Stimulated activated CD4-positive, alpha-beta T cell treated with anti-CD3 and anti-CD28 coated beads, Interleukin-4, amount 100 ng/mL, for 1 hour (primary cell): ENCODE measurements at regions not wholly inside any gene's neighbourhood (a gene's known extent, or its start where the extent isn't known, plus 50 kb on each side); places are given as distances from the start of the nearest gene placed in this dataset.

Experiments
- DNase-seq: peaks from one replicate; pipeline ENCODE4 v3.0.0-alpha.2; 2020

DNA sequence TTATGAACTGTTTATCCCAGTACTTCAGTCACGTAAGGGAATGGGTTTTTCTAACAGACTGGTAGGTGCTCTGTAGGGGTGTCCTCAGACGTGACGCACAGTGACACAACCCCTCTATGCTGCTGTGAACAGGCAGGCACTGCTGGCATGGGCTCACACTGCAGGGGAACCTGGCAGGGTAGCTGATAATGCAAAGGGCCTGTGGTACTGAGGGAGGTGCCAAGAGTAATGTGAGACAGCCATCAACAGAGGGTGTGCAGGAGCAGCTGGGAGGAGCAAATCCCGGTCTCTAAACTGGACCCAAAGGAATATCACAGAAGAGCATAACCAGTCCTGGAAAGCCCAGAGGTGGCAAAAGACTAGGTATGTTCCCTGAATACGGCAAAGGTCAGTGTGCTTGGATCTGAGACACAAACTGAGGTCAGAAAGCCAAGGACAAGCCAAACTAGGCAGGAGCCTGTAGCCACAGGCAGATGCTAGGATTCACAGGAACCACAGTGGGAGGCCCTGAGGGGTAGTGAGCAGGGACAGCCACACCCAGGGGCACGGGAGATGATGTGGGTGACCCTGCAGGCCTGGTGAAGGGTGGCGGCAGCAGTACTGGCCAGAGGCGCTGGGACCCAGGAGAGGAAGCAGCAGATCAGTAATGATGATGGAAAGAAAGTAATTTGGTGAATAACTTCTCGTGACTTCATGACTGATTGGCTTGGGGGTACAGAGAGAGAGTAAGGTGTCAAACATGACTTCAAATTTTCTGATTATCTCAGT, 248.1 kb upstream of the CHRNA7 start:
- DNase-seq, result no peak

DNA sequence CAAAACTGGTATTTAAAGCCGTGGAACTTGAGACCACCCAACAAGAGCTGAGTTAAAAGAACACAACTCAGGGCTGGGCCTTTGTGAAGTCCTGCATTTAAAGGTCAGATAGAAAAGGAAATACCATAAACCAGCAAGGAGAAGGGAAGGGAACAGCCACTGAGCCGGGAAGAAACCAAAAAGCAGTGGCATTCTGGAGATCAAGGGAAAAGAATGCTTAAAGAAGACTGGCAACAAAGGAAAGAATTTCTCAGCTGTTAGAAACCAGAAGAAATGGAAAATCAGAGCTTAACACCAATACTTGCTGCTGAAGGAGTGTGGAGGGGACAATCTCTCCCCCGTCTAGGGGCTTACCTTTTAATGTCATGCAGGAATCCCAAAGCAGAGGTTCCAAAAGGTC, 247.4 kb upstream of the CHRNA7 start:
- DNase-seq, result no peak

DNA sequence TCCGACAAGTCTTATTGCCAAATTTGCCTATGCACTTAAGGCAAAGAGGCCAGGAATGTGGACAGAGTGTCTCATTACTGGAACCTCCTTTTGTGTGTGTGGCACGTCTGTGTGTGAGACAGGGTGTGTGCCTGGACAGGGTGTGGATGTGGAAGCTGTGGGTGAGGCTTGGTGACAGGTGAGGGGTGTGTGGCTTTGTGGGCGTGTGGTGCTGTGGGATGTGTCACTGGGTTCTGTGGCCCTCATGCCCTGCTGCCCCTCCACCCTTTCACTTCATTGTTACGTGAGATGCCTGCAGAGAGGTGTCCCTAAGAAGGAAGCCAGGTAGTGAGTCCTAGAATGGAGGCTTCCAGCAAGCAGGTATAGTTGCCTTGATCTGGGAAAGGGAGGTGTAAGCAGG, 244.0 kb upstream of the CHRNA7 start:
- no peak for DNase-seq

DNA sequence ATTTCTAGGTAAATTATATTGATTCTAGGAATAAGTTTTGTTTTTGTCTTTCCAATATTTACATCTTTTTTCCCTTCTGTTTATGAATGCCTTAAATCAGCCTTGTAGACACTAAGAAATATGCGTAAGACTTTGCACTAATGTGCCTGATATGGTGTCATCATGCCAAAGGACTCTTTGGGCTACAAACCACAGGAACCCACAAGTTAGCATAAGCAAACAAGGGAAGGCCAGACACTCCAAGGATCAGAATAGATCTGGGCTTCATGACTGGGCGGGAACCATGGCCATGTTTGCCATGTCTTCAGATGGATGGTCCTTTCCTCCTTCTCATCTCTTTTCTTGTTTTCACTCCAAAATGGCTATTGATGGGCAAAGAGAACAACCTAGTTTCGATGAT, 242.2 kb upstream of the CHRNA7 start:
- DNase-seq, result no peak

DNA sequence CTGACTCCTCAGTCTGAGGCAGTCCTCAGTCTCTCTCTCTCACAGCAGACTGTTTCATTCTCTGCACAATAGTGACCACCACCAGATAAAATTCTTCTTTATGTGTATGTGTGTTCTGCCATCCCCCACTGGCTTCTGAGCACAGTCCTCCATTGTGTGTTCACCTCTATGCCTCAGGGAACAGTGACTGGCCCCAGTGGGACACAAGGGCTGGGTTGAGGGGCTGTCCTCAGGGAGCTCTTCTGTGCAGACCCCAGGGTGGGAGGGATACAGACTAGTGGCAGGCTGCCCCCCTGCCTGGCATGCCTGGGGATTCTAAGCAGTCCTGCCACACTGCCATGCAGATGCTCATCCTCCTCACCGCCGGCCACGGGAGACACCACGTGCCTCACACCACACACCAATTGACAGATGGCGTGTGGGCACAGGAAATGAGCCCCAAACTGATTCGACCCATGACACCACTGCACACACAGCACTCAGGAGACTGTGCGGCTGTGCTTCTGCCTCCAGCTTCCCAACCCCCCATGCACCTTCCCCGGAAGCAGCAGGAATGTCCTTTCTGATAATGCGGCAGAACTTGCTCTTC, 237.6 kb upstream of the CHRNA7 start:
- DNase-seq, result no peak

DNA sequence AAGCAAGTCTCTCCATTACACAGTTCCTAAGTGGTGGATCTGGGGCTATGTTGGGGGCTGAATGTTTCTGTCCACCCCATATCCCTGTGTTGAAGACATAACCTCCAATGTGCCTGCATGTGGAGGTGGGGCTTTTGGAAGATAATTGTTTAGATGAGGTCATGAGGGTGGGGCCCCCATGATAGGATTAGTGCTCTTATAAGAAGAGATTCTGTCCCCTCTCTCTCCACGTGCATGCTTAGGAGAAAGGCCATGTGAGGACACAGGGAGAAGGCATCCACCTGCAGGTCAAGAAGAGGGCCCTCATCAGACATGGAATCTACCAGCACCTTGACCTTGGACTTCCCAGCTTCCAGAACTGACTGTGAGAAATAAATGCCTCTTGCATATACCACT, 231.0 kb upstream of the CHRNA7 start:
- DNase-seq, result no peak

DNA sequence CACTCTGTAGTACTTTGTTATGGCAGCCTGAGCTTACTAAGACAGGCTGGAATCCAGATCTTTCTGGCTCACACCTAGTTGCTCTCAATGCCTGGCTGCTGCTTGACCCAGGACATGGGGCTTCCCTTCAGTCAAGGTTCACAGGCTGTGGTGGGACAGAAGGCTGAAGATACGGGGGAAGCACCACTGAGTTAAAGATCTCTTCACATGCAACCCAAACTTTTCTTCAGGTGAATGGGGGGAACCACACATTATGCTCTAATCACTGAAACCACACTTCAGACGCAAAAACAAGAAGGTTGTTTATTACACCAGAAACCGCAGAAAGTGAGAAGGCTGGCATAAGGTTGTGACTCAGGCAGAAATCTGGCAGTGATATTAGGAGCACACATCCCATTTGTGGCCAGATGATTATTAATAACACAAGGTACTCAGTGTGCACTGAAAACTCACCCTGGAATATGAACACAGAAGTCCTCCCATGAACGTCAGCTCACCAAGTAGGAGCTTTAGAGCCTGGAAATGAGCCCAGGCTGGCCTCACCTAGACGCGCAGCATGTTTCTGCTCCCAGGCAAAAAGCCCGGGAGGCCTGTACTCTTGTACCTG, 230.5 kb upstream of the CHRNA7 start:
- DNase-seq, result no peak

DNA sequence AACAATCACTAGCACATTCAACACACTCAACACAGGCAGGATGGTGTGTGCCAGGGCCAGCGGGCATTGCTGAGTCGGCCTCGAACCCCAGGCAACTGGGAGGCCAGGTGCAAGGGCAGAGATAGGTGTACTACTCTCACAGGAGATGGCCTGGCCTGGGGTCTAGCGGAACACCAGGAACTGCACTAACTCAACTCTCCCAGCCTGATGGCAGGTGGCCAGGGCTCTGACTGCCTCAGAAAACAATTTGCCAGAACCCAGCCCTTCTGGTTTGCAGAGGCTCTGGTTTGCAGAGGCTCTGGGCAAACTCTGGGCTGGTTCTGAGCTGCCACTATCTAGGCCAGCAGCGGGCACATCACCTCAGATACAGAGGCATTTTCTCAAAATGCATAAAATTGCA, 229.2 kb upstream of the CHRNA7 start:
- DNase-seq, result no peak

DNA sequence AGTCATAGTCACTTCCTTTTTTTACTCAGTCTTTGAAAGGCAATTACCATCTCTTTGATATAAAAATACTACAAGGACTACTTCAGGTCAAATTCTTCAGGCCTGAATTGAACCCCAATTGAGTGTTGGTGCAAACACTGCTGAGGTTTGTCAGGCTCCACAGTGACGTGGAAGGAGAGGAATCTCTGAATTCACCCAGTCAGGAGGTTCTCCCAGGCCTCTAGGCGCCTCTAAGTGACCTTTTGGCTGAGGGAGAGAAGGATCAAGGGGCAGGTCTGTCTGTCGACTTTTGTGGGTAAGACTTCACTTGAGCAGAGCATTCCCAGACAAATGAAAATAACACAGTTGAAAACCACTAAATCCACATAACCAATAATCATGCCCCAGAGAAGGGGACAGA, 227.6 kb upstream of the CHRNA7 start:
- no peak for DNase-seq

DNA sequence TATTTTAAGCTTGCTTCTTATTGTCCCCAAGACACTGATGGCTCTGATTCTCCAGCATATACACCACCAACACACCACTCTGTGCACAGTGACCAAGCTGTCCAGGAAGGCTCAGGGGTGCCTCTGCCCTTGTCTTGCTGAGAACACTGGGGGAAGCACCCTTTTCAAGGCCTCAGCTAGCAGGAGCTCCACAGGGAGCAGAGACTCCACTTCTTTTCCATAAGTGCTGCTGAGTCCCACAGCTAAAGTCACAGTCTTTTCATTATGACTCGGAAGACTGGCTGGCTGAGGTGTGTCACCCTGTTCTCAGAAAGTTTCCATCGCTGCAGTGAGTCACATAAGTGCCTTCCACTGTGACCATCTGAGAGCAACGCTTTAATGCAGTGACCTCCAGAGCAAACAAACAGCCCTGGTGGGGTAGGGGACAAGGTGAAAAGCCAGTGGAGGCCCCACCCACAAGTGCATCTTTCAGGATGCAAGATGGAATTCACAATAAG, 226.9 kb upstream of the CHRNA7 start:
- DNase-seq, result no peak

DNA sequence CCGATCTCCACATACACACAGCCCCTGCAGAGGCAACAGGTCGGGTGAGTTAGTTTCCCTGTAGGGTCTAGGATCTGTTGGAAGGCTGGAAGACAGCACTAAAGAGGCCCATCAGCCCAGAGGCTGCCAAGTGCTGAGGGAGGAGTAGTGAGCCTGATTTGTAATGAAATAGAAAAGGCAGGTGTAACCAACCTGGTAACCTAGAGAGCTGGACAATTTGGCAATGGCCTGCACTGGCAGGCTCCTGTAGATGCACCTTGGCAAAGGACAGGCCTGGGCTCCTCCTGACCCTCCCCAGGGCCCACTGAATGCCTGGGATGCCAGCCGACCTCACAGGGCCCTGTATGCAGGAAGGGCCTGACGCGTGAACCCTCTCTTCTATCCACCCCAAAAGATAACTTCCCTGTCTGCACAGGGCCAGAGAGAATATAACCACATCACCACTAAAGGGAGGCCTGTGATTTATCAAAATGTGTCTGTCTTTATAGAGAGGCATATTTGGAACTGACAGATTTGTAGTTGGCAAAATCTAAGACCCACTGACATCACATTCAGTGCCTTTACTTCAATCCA, 225.1 kb upstream of the CHRNA7 start:
- DNase-seq, result no peak

DNA sequence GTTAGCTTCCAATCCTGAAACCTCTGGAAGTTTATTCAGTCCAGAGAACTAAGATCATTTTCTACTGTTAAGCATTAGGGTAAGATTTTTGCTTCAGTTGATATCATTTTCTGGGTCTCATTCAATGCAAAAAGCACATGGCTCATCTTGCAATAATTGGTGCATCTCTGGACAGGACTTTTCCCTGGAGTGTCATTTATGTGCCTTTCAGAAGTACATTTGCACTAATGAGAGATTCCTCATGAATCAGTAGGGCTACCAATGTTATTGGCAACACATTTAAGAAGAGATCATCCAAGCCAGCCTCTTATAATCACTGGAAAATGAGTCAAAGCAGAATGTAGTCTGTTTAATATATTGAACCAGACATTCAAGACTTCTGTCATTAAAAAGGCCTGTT, 224.2 kb upstream of the CHRNA7 start:
- no peak for DNase-seq

DNA sequence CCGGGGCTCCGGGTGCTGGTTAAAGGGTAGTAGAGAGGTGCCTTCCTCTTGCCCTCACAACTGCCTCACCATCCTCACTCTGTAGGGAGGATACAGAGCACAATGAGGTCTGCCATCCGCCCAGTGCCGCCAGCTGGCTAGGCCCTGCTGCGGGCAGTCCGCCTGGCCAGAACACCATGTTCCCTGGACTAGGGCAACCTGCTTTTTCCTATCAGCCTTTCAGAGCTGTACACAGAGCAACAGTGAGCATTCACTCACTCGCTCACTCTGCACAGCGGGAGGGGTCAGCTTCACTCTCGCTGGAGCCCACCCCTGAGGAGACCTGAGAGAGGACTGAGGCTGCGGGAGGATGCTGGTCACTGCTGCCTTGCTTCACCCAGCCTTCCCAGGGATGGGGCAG, 218.7 kb upstream of the CHRNA7 start:
- no peak for DNase-seq

DNA sequence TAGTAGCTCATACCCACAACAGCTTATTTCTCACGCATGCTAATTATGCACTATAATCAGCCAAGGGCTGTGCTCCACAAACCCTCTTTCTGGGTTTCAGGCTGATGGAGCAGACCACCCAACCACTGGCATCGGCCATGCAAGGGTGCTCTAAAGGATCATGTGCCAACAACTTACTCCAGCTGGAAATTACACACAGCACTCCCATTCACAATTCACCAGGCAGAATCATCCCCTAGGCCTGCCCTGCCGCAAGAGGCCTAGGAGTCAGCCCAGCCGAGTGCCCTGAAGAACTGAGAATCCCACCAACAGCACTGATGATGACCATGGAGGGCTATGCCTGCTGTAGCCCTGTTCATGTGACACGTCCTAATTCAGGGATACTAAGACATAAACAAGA, 216.2 kb upstream of the CHRNA7 start:
- no peak for DNase-seq

DNA sequence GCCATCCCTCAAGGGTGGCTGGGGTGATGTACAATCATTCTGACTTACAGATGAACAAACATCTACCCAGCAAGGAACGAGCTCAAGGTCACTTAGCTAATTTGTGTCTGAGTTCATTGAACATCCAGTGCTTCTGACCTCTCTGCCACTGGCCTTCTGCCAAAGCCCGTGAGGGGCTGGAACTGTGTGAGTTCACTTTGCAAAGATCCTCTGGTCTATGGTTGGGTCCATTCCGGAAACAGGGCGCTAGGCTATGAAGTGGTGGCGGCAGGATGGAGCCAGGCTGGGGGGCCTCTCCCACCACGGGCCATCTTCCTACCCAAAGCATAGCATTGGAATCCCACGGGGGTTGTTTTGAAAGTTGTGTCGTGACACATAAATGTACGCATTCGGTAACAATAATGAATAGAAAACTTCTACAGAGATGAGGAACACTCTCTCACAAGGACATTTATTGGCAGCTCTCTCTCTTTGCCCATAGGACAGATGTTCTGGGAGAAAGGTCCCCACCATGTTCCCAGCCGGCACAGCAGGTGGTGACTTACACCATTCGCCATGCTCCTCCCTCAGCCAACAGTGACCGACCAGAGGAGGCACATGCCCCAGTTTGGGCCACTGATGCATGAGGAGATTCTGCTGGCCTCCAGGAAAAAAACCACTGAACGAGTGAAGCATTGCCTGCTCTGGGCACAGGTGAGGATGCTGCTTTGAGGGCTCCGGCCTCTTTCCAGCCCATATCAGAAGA, 214.7 kb upstream of the CHRNA7 start:
- DNase-seq, result no peak

DNA sequence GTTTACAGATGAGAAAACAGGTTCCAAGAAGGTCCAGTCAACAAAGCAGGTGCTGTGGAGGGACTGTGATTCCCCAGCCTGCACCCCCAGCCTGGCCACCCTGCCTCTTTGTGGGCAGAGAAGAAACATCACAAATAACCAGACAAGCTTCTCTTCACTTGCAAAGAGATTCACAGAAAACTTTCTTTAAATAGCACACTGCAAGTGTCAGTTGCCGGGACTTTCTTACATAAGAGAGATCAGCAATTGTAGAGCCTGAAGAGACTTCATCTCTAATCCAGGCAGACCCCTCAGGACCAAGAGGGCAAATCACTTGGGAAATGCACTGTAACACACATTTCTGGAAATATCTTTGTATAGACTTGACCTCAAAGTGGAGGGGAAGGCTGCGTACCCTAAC, 207.9 kb upstream of the CHRNA7 start:
- DNase-seq, result no peak

DNA sequence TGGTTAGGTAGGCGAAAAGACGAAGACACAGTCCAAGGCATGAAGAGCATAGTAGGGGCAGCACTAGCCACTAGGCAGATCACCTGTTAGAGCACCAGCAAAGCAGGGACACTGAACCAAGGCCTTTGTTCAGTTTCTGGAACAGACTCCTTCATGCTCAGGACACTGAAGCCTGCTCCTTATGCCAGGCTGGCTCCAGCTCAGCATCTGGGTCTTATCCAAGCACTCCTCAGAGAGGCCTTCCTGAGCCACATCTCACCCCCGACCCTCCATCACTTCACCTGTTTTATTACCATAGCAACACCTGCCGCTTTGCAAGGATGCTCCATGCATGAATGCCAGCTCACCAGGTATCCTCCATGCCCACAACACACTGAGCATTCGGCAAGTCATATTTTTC, 206.3 kb upstream of the CHRNA7 start:
- no peak for DNase-seq

DNA sequence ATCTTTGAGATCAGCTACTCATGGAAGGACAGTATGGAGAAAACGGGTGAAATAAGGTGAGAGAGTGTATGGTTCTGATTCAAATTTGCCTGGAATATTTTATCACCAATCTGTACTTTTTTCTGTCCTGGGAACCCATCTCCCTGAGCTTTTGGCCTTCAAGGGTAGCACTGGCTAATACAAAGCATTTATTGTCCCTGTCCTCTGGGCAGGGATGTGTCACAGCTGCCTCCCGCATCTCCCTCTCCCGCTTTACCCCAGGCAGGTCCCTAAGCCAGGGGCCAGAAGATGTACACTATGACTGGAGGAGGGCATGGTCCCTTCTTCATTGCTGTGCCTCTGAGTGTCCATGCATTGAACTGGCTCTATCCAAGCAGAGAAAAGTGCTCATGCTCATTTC, 201.7 kb upstream of the CHRNA7 start:
- no peak for DNase-seq

DNA sequence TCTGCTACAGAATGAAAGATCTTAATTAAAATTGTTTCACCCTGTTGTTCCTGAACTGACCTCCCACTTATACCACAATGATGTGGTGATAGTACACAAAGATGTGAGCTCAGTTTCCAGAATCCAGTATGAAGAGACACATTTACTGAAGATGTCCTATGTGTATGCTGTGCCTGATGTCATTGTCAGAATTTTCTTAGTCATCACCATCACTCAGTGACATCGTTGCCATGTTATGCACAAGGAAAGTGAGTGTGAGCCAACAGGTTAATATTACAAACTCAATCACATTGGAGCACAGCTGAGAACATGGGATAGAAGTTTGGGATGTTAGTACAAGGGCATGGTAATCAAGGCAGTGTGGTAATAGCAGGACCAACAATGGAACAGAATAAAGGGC, 199.7 kb upstream of the CHRNA7 start:
- no peak for DNase-seq

DNA sequence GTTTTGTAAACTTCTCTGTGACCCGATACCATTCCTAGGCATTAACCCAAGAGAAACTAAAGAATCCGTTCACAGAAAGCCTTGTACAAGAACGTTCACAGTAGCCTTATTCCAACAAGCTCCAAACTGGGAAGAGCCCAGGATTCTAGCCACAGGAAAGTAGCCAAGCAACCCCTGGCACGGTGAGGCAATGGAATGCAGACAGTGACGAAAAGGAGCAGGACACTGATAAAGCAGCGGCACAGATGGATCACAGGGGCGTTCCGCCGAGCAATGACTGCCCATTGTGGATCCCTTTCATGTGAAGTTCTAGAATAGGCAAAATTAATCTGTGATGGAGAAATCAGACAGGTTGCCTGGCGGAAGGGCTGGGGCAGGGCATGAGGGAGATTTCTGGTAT, 198.7 kb upstream of the CHRNA7 start:
- DNase-seq, result no peak

DNA sequence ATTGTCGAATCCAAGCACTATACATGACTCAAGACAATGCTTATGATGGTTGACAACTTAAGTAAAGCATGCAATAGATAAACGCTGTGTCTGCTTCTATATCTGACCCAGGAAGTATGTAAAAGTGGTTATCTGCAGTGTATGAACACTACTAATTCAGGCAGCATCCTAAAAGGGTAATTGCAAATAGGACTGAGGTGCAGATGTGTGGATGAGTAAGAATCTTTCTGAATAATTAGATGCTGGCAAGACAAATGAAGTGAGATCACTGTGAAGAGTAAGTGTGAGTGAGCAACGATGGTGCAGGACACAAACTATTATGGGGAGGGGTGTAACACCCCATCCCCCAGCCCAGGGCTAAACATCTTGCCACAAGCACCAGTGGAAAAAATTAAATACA, 195.7 kb upstream of the CHRNA7 start:
- DNase-seq, result no peak

DNA sequence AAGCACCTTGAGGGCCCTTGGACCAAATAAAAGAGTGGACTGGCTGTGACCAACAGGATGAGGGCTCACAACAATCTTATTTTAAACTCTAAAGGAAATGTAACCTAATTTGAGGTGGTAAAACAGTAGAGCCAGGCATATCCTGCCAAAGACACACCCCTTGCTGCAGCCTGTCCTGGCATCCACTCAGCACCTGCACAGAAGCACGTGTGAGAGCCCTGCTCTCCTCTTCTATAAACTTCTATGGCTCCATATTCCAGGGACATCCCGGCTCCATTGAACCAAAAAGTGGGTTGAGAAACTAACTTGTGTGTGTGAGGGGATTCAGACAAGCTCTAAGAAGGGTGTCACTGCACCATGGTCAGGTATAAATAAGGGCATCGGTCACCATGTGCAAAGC, 190.9 kb upstream of the CHRNA7 start:
- DNase-seq, result no peak

DNA sequence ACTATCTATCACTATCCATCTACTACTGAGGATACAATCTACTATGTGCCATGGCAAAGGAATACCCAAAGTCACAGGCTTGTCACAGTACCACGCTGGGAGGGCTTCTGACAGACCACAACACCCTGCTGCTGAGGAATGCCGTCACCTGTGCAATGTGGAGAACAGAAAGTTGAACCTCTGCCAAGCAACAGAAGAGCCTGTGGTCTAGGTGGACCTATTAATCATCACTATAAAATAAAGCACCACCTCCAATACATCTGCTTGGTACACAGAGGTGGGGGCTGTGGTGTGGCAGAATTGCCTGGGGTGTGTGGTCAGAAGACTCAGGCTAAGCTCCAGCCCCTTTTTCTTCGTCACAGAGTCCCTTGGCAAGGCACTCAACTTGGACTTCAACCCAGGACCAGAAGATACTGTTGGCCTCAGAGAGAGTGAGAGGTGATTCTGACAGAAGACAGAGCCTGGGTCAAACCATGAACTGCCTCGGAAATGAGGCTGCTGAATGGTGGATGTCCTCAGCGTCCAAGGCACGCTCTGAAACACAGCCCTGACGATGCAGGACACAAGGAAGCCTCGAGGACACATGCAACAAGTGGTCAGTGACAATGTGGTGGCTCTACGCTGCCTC, 189.4 kb upstream of the CHRNA7 start:
- DNase-seq, result no peak
